WTC11 (cell line): ENCODE measurements at regions not wholly inside any gene's neighbourhood (a gene's known extent, or its start where the extent isn't known, plus 50 kb on each side); places are given as distances from the start of the nearest gene placed in this dataset.
A peak's percentile ranks its signal among the peaks of the same experiment; 100 is the strongest.
"Not testable (repeated sequence)": the region's sequence is repeated elsewhere in the genome, so short reads cannot be mapped to it uniquely, and the experiment has no call there.

Experiments used
- ATAC-seq: fragments of 200-7000 bp; cut with Tn5 transposase; 2 replicates; pipeline ENCODE4 v1.10.0; 2021; ENCODE audit warnings: mild to moderate bottlenecking, moderate library complexity
- CTCF ChIA-PET: fragments of 300-600 bp; sonication (Branson Sonifier 250); formaldehyde crosslinking; loops from one replicate; lab custom pipeline; 2021; ENCODE audit warnings: antibody characterized with exemption; lab: Charles Lee
- POLR2A ChIA-PET: fragments of 350-600 bp; sonication (Branson Sonifier 250); formaldehyde crosslinking; loops from one replicate; lab custom pipeline; 2021; ENCODE audit warnings: antibody characterized with exemption; lab: Charles Lee
- DNase-seq: peaks from one replicate; pipeline ENCODE4 v3.0.0; 2021; ENCODE audit warnings: low spot score
- H3K27ac Mint-ChIP-seq: 2 replicates; pipeline ENCODE4 v1.8.0; 2021; ENCODE audit warnings: mixed read lengths
- H3K27me3 Mint-ChIP-seq: 2 replicates; pipeline ENCODE4 v1.8.0; 2021; ENCODE audit warnings: low read depth, mild to moderate bottlenecking, moderate library complexity, mixed read lengths
- H3K36me3 Mint-ChIP-seq: 2 replicates; pipeline ENCODE4 v1.8.0; 2021; ENCODE audit warnings: mixed read lengths
- H3K4me1 Mint-ChIP-seq: 2 replicates; pipeline ENCODE4 v1.8.0; 2022; ENCODE audit warnings: mixed read lengths
- H3K4me3 Mint-ChIP-seq: 2 replicates; pipeline ENCODE4 v1.8.0; 2021; ENCODE audit warnings: mild to moderate bottlenecking, moderate library complexity, mixed read lengths
- H3K9me3 Mint-ChIP-seq: 2 replicates; pipeline ENCODE4 v1.8.0; 2021; ENCODE audit warnings: mixed read lengths
- AFF4 ChIP-seq: sonication (generic); formaldehyde crosslinking; IDR thresholded peaks from 2 replicates; pipeline ENCODE4 v1.8.1; 2023; ENCODE audit warnings: mild to moderate bottlenecking, missing genetic modification reagents, borderline replicate concordance
- ARID4B ChIP-seq: sonication (generic); formaldehyde crosslinking; IDR thresholded peaks from 2 replicates; pipeline ENCODE4 v1.8.0; 2023; ENCODE audit warnings: missing genetic modification reagents, mild to moderate bottlenecking, borderline replicate concordance
- ATF1 ChIP-seq: sonication (generic); formaldehyde crosslinking; IDR thresholded peaks from 2 replicates; pipeline ENCODE4 v1.8.1; 2023; ENCODE audit warnings: mild to moderate bottlenecking, moderate library complexity, missing genetic modification reagents
- E2F1 ChIP-seq: sonication (generic); formaldehyde crosslinking; IDR thresholded peaks from 2 replicates; pipeline ENCODE4 v1.8.0; 2022; ENCODE audit warnings: mild to moderate bottlenecking, missing genetic modification reagents
- FOXJ3 ChIP-seq: sonication (generic); formaldehyde crosslinking; IDR thresholded peaks from 2 replicates; pipeline ENCODE4 v1.9.0; 2021; ENCODE audit warnings: missing genetic modification reagents, mild to moderate bottlenecking, borderline replicate concordance
- JAZF1 ChIP-seq: fragments of 250-450 bp; sonication (Bioruptor Pico); IDR thresholded peaks from 2 replicates; pipeline ENCODE4 v1.9.0; 2021; ENCODE audit warnings: moderate library complexity, mild to moderate bottlenecking, inconsistent platforms
- NR1H2 ChIP-seq: sonication (generic); formaldehyde crosslinking; IDR thresholded peaks from 2 replicates; pipeline ENCODE4 v1.9.0; 2021; ENCODE audit warnings: mild to moderate bottlenecking, moderate library complexity, missing genetic modification reagents
- RELA ChIP-seq: sonication (generic); formaldehyde crosslinking; IDR thresholded peaks from 2 replicates; pipeline ENCODE4 v1.8.1; 2022; ENCODE audit warnings: missing genetic modification reagents, mild to moderate bottlenecking, borderline replicate concordance
- RORB ChIP-seq: fragments of 250-450 bp; sonication (Bioruptor Pico); IDR thresholded peaks from 2 replicates; pipeline ENCODE4 v1.9.0; 2021; ENCODE audit warnings: mild to moderate bottlenecking
- SOX15 ChIP-seq: fragments of 250-450 bp; sonication (Bioruptor Pico); IDR thresholded peaks from 2 replicates; pipeline ENCODE4 v1.9.0; 2021; ENCODE audit warnings: mild to moderate bottlenecking
- ZNF138 ChIP-seq: sonication (generic); formaldehyde crosslinking; conservative IDR thresholded peaks from 2 replicates; pipeline ENCODE4 v1.8.1; 2022; ENCODE audit warnings: mild to moderate bottlenecking, moderate library complexity, missing genetic modification reagents
- ZNF219 ChIP-seq: sonication (generic); formaldehyde crosslinking; IDR thresholded peaks from 2 replicates; pipeline ENCODE4 v1.8.0; 2023; ENCODE audit warnings: missing genetic modification reagents, mild to moderate bottlenecking, borderline replicate concordance
- ZNF281 ChIP-seq: sonication (generic); formaldehyde crosslinking; IDR thresholded peaks from 2 replicates; pipeline ENCODE4 v1.8.0; 2023; ENCODE audit warnings: mild to moderate bottlenecking, missing genetic modification reagents
- ZNF416 ChIP-seq: fragments of 250-450 bp; sonication (Bioruptor Pico); IDR thresholded peaks from 2 replicates; pipeline ENCODE4 v1.9.0; 2021; ENCODE audit warnings: mild to moderate bottlenecking, inconsistent platforms

- TF ChIP-seq E2F1 (CRISPR knock-in tag), result no peak
Measured at GRCh38 chr16:54878301-54878700, 52.4 kb upstream of the IRX5 start (continued).

- CTCF ChIA-PET, result interaction anchor here (1.1 to 1.3 kb wide), 2 partner anchors 53 to 57 kb away, joined by 3 to 4 read pairs; no protein-coding TSS in a partner anchor
- Mint-ChIP-seq H3K27ac (no peak overlapping the region), H3K9me3 (peaks cover 15% of the 10 kb centered on the region), H3K27me3 (no peaks in the 10 kb centered on the region), H3K36me3 (0 out of 2 replicates have a peak, but pooled peaks cover 2% of the 10 kb centered on the region), H3K4me3 (no peak overlapping the region), H3K4me1 (peaks cover 22% of the 10 kb centered on the region)
- DNase-seq (peak; percentile 19), ATAC-seq (peak; percentile 58)
- TF ChIP-seq AFF4 (CRISPR knock-in tag) (no peak), ZNF219 (CRISPR knock-in tag) (no peak), NR1H2 (no peak), SOX15 (CRISPR knock-in tag) (no peak), RORB (CRISPR knock-in tag) (no peak), ZNF138 (no peak)
- POLR2A ChIA-PET, result no interaction called here
Measured at GRCh38 chr16:54875443-54875842, 55.2 kb upstream of the IRX5 start.

GRCh38 chr16:54873716-54874373 lies 56.8 kb upstream of the IRX5 start:
- H3K4me3 Mint-ChIP-seq, DNase-seq, H3K36me3 Mint-ChIP-seq, H3K27me3 Mint-ChIP-seq, POLR2A ChIA-PET, ATAC-seq, H3K27ac Mint-ChIP-seq: not testable (repeated sequence)
- H3K4me1 Mint-ChIP-seq, result peaks cover 22% of the 10 kb centered on the region
- CTCF ChIA-PET, result interaction anchor here (1.1 kb wide), 1 partner anchor 56 kb away, joined by 3 read pairs; no protein-coding TSS in a partner anchor
- peaks cover 17% of the 10 kb centered on the region for H3K9me3 Mint-ChIP-seq

GRCh38 chr16:54873071-54873470 lies 57.6 kb upstream of the IRX5 start:
- ChIA-PET POLR2A (no interaction called here), CTCF (interaction anchor here (1.1 kb wide), 1 partner anchor 55 kb away, joined by 3 read pairs; no protein-coding TSS in a partner anchor)
- DNase-seq (no peak), ATAC-seq (no peak)
- TF ChIP-seq JAZF1 (CRISPR knock-in tag) (no peak), ATF1 (CRISPR knock-in tag) (no peak)
- peaks cover 22% of the 10 kb centered on the region for H3K9me3 Mint-ChIP-seq
- H3K4me3 Mint-ChIP-seq, result no peak overlapping the region
- no peak overlapping the region for H3K27ac Mint-ChIP-seq
- 0 out of 2 replicates have a peak, but pooled peaks cover 2% of the 10 kb centered on the region for H3K36me3 Mint-ChIP-seq
- peaks cover 22% of the 10 kb centered on the region for H3K4me1 Mint-ChIP-seq
- no peaks in the 10 kb centered on the region for H3K27me3 Mint-ChIP-seq

GRCh38 chr16:54870151-54870550 lies 60.5 kb upstream of the IRX5 start:
- no peak for DNase-seq
- no peak for ATAC-seq
- Mint-ChIP-seq H3K27me3 (no peaks in the 10 kb centered on the region), H3K4me3 (no peak overlapping the region), H3K9me3 (peaks cover 34% of the 10 kb centered on the region), H3K36me3 (0 out of 2 replicates have a peak, but pooled peaks cover 2% of the 10 kb centered on the region), H3K27ac (no peak overlapping the region), H3K4me1 (peaks cover 14% of the 10 kb centered on the region)
- CTCF ChIA-PET, result no interaction called here
- POLR2A ChIA-PET, result no interaction called here
- TF ChIP-seq ZNF416 (no peak), ARID4B (CRISPR knock-in tag) (no peak), FOXJ3 (CRISPR knock-in tag) (no peak), ZNF281 (no peak), RELA (no peak)
